Fibroblast of lung (primary cell): ENCODE measurements at regions not wholly inside any gene's neighbourhood (a gene's known extent, or its start where the extent isn't known, plus 50 kb on each side); places are given as distances from the start of the nearest gene placed in this dataset.

Experiments used
- DNase-seq, 2 donors: peaks; one replicate each; pipeline versions ENCODE4 v3.0.0 to v3.0.0-alpha.2; 2010; ENCODE audit warnings: low read depth in 2 of 2
- H2AFZ ChIP-seq: 2 replicates; pipeline ENCODE4 v1.5.1; 2012; ENCODE audit warnings: low read length, control low read depth, inconsistent platforms
- H3K27ac ChIP-seq: 2 replicates; pipeline ENCODE4 v1.5.1; 2011; ENCODE audit warnings: low read length, control low read depth; ENCODE audit not compliant: insufficient read depth
- H3K27me3 ChIP-seq: 2 replicates; pipeline ENCODE4 v1.5.1; 2011; ENCODE audit warnings: mild to moderate bottlenecking, low read length; ENCODE audit not compliant: control insufficient read depth, insufficient read depth
- H3K36me3 ChIP-seq: 2 replicates; pipeline ENCODE4 v1.5.1; 2011; ENCODE audit warnings: low read length; ENCODE audit not compliant: control insufficient read depth, insufficient read depth
- H3K4me1 ChIP-seq: 2 replicates; pipeline ENCODE4 v1.5.1; 2011; ENCODE audit warnings: low read length; ENCODE audit not compliant: control insufficient read depth, insufficient read depth; ENCODE audit errors: extremely low read depth
- H3K4me2 ChIP-seq: 2 replicates; pipeline ENCODE4 v1.5.1; 2011; ENCODE audit warnings: low read length, control low read depth; ENCODE audit not compliant: insufficient read depth; ENCODE audit errors: extremely low read depth
- H3K4me3 ChIP-seq, 4 experiments: fragments of 200-600 bp in 1 of 4; sonication (generic) in 1 of 4; replicated peaks in 1 of 4; 2 replicates each; pipeline ENCODE4 v1.5.1; 2011 to 2016; ENCODE audit warnings: low read length in 4 of 4, low read depth in 3 of 4, mild to moderate bottlenecking in 3 of 4, control low read depth in 2 of 4, inconsistent platforms in 1 of 4, mixed read lengths in 1 of 4; ENCODE audit not compliant: insufficient read depth in 1 of 4; ENCODE audit errors: control extremely low read depth in 1 of 4
- H3K79me2 ChIP-seq: 2 replicates; pipeline ENCODE4 v1.5.1; 2012; ENCODE audit warnings: mild to moderate bottlenecking, low read length, inconsistent platforms; ENCODE audit not compliant: control insufficient read depth, insufficient read depth
- H3K9ac ChIP-seq: 2 replicates; pipeline ENCODE4 v1.5.1; 2011; ENCODE audit warnings: mild to moderate bottlenecking, low read length, control low read depth; ENCODE audit not compliant: insufficient read depth
- H3K9me3 ChIP-seq: 2 replicates; pipeline ENCODE4 v1.5.1; 2012; ENCODE audit warnings: low read depth, low read length; ENCODE audit not compliant: control insufficient read depth, insufficient read depth
- H4K20me1 ChIP-seq: 2 replicates; pipeline ENCODE4 v1.5.1; 2011; ENCODE audit warnings: low read length; ENCODE audit not compliant: control insufficient read depth, insufficient read depth; ENCODE audit errors: extremely low read depth
- EZH2 ChIP-seq: IDR thresholded peaks from 2 replicates; pipeline ENCODE4 v1.5.1; 2012; ENCODE audit warnings: low read length, control low read depth, mild to moderate bottlenecking; ENCODE audit errors: missing control alignments
- TF ChIP-seq, protein P1 (sequence below), 2 donors: IDR thresholded peaks in 1 of 2; conservative IDR thresholded peaks in 1 of 2; 1 replicate in 1 of 2; 2 replicates in 1 of 2; pipeline ENCODE4 v1.5.1; 2011 to 2012; ENCODE audit warnings: low read length in 2 of 2, control low read depth in 1 of 2, inconsistent platforms in 1 of 2, low read depth in 1 of 2, mild to moderate bottlenecking in 1 of 2

DNA sequence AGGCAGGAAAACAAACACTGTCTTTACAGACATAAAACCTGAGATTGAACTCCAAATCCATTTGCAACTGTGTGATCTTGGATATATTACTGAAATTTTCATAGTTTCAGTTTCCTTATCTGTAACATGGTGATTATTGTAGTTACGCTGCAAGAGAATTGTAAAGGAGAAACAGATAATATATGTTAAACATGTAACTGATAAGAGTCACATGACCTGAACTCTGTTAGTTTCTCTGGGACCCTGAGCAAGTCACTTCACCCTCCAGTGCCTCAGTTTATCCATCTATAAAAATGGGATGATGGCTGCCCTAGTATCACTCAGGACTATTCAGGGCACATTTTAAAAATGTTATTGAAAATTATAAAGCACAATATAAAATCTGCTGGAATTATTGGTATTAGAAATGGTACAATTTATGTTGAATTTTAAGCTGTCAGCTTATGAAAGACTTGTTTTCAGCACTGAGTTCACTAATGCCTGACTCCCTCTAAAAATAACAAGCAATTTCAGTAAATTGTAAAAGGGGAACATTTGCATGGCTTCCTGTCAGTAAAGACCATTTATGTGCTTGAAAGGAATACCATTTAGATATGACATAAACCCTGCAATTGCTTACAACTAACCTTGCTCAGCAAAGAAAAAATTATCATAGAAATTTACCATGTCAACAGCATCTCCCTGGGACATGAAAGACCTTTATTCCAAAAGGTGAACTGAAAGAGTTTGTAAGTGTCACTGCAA, 393.5 kb downstream of the RAD51AP2 start:
- Histone ChIP-seq H3K36me3 (no peaks in the 10 kb centered on the region), H3K79me2 (no peaks in the 10 kb centered on the region), H3K4me2 (no peak overlapping the region), H4K20me1 (no peaks in the 10 kb centered on the region), H3K4me1 (no peaks in the 10 kb centered on the region), H3K9ac (no peak overlapping the region), H3K27ac (no peak overlapping the region), H3K4me3 (no peak overlapping the region), H3K9me3 (no peaks in the 10 kb centered on the region), H3K27me3 (no peaks in the 10 kb centered on the region), H2AFZ (no peak overlapping the region)
- no peak for DNase-seq
- TF ChIP-seq, protein P1, sequence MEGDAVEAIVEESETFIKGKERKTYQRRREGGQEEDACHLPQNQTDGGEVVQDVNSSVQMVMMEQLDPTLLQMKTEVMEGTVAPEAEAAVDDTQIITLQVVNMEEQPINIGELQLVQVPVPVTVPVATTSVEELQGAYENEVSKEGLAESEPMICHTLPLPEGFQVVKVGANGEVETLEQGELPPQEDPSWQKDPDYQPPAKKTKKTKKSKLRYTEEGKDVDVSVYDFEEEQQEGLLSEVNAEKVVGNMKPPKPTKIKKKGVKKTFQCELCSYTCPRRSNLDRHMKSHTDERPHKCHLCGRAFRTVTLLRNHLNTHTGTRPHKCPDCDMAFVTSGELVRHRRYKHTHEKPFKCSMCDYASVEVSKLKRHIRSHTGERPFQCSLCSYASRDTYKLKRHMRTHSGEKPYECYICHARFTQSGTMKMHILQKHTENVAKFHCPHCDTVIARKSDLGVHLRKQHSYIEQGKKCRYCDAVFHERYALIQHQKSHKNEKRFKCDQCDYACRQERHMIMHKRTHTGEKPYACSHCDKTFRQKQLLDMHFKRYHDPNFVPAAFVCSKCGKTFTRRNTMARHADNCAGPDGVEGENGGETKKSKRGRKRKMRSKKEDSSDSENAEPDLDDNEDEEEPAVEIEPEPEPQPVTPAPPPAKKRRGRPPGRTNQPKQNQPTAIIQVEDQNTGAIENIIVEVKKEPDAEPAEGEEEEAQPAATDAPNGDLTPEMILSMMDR (conservative IDR thresholded peaks at IDR 0.05 in 1 of 2, IDR thresholded peaks at IDR 0.05 in 1 of 2; ENCODE audit: low read depth in 1 of 2, low read length in 2 of 2): no peak

DNA sequence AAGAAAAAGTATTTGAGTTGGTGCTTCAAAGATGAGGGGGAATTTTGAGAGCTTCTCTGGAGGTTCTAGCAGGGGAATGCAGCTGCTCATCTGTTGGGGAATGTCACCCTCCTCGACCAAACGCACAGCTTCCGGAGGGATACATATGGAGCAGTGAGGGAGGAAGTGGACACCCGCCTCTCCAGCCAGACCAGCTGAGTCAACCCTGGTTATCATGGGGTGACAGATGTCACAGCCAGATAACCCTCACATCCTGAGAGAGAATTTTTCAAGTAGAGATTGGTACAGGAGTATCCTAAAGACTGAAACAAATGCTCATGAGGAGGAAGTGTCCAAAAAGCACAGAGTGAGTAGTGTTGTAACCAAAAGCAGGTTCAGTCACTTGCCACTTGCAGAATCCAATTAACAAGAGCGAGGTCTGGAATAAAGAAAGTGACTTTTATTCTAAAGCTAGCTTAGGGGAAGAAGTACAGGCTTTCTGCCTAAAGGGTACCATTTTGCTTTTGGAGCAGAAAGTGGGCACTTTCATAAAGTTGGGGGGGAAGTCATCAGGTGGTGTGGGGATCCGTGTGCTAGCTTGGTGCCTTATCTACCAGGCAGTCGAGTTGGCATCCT, 395.2 kb downstream of the RAD51AP2 start:
- no peak for DNase-seq
- H3K27me3 ChIP-seq: no peaks in the 10 kb centered on the region
- no peaks in the 10 kb centered on the region for H3K4me1 ChIP-seq
- H3K9me3 ChIP-seq: no peaks in the 10 kb centered on the region
- no peaks in the 10 kb centered on the region for H3K79me2 ChIP-seq
- no peak overlapping the region for H3K4me2 ChIP-seq
- no peak overlapping the region for H3K9ac ChIP-seq
- H4K20me1 ChIP-seq: no peaks in the 10 kb centered on the region
- no peak overlapping the region for H3K4me3 ChIP-seq
- H3K36me3 ChIP-seq: no peaks in the 10 kb centered on the region
- H2AFZ ChIP-seq: no peak overlapping the region
- no peak overlapping the region for H3K27ac ChIP-seq
- TF ChIP-seq EZH2: no peak

DNA sequence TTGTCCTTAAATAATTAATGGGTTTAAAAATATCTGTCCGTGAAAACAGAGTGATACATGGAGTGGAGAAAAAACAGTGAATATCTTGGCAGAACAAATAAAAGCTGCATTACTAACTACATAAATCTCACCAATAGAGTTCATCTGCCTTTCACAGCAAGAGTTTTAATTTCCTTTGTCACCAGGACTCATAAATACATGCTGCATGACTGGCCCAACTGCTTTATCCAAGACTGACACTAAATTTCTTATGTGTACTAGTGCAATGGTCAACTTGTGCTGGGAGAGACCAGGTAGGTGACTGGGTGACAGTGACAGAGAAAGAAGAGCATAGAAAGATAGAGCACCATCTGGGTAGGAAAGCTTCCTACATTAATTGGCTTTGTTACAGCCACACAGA, 402.8 kb downstream of the RAD51AP2 start:
- no peak overlapping the region for H3K9ac ChIP-seq
- no peak overlapping the region for H3K4me3 ChIP-seq
- no peaks in the 10 kb centered on the region for H3K9me3 ChIP-seq
- no peak for DNase-seq
- no peak overlapping the region for H3K4me2 ChIP-seq
- H3K79me2 ChIP-seq: no peaks in the 10 kb centered on the region
- no peaks in the 10 kb centered on the region for H3K27me3 ChIP-seq
- no peaks in the 10 kb centered on the region for H3K4me1 ChIP-seq
- H4K20me1 ChIP-seq: no peaks in the 10 kb centered on the region
- TF ChIP-seq, protein P1 (conservative IDR thresholded peaks at IDR 0.05 in 1 of 2, IDR thresholded peaks at IDR 0.05 in 1 of 2; ENCODE audit: low read depth in 1 of 2, low read length in 2 of 2): no peak
- no peak for TF ChIP-seq EZH2
- no peaks in the 10 kb centered on the region for H3K36me3 ChIP-seq
- H2AFZ ChIP-seq: no peak overlapping the region
- H3K27ac ChIP-seq: no peak overlapping the region
